CD4-positive, alpha-beta T cell treated with Interleukin-12 subunit alpha and Interleukin-12 subunit beta, for 1 hour (primary cell): ENCODE measurements at regions not wholly inside any gene's neighbourhood (a gene's known extent, or its start where the extent isn't known, plus 50 kb on each side); places are given as distances from the start of the nearest gene placed in this dataset.
A peak's percentile ranks its signal among the peaks of the same experiment; 100 is the strongest.
"Not testable (repeated sequence)": the region's sequence is repeated elsewhere in the genome, so short reads cannot be mapped to it uniquely, and the experiment has no call there.

Experiments used
- DNase-seq: peaks from one replicate; pipeline ENCODE4 v3.0.0-alpha.2; 2020

GRCh38 chr22:22296047-22296446 is 51.5 kb downstream of the VPREB1 start:
- DNase-seq, result not testable (repeated sequence)

GRCh38 chr22:22297159-22297793 is 52.7 kb downstream of the VPREB1 start:
- peak; percentile 15 for DNase-seq

- DNase-seq, result peak; percentile 85
Observed at GRCh38 chr22:22297794-22298653, 53.4 kb downstream of the VPREB1 start.

- not testable (repeated sequence) for DNase-seq
Observed at GRCh38 chr22:22298654-22299009, 54.0 kb downstream of the VPREB1 start.

- not testable (repeated sequence) for DNase-seq
Observed at GRCh38 chr22:22300511-22300910, 55.9 kb downstream of the VPREB1 start.

- not testable (repeated sequence) for DNase-seq
Observed at GRCh38 chr22:22300946-22301345, 56.4 kb downstream of the VPREB1 start.

GRCh38 chr22:22316589-22316988 is 72.0 kb downstream of the VPREB1 start:
- no peak for DNase-seq

- no peak for DNase-seq
Observed at GRCh38 chr22:22318723-22319465, 74.3 kb downstream of the VPREB1 start.

GRCh38 chr22:22321743-22322611 is 77.4 kb downstream of the VPREB1 start:
- peak; percentile 68 for DNase-seq

GRCh38 chr22:22322792-22323191 is 78.2 kb downstream of the VPREB1 start:
- DNase-seq, result no peak

- no peak for DNase-seq
Observed at GRCh38 chr22:22327723-22328122, 83.1 kb downstream of the VPREB1 start.

GRCh38 chr22:22329792-22330191 is 85.2 kb downstream of the VPREB1 start:
- no peak for DNase-seq

GRCh38 chr22:22335640-22336039 is 91.1 kb downstream of the VPREB1 start:
- not testable (repeated sequence) for DNase-seq

- DNase-seq, result not testable (repeated sequence)
Observed at GRCh38 chr22:22336333-22336732, 91.7 kb downstream of the VPREB1 start.

- not testable (repeated sequence) for DNase-seq
Observed at GRCh38 chr22:22338778-22339177, 94.2 kb downstream of the VPREB1 start.

- DNase-seq, result no peak
Observed at GRCh38 chr22:22341736-22342135, 97.2 kb downstream of the VPREB1 start.

GRCh38 chr22:22342697-22343580 is 98.4 kb downstream of the VPREB1 start:
- DNase-seq, result peak; percentile 50

- DNase-seq, result no peak
Observed at GRCh38 chr22:22343581-22344296, 99.2 kb downstream of the VPREB1 start.

GRCh38 chr22:22344430-22344829 is 99.8 kb downstream of the VPREB1 start:
- DNase-seq, result no peak

GRCh38 chr22:22345781-22346180 is 101.2 kb downstream of the VPREB1 start:
- DNase-seq, result no peak
